T-helper 1 cell treated with Interleukin-12 subunit alpha and Interleukin-12 subunit beta and Interleukin-4 antibody, amounts not matched to agents 30 ng/mL and 1 ng/mL, for 36 hours (primary cell): ENCODE measurements at regions not wholly inside any gene's neighbourhood (a gene's known extent, or its start where the extent isn't known, plus 50 kb on each side); places are given as distances from the start of the nearest gene placed in this dataset.
"Not testable (repeated sequence)": the region's sequence is repeated elsewhere in the genome, so short reads cannot be mapped to it uniquely, and the experiment has no call there.

Experiments
- intact Hi-C: fragments of 100-400 bp; cut with micrococcal nuclease; formaldehyde crosslinking; loops from one replicate; pipeline ENCODE4 v1.15.1; 2024

DNA sequence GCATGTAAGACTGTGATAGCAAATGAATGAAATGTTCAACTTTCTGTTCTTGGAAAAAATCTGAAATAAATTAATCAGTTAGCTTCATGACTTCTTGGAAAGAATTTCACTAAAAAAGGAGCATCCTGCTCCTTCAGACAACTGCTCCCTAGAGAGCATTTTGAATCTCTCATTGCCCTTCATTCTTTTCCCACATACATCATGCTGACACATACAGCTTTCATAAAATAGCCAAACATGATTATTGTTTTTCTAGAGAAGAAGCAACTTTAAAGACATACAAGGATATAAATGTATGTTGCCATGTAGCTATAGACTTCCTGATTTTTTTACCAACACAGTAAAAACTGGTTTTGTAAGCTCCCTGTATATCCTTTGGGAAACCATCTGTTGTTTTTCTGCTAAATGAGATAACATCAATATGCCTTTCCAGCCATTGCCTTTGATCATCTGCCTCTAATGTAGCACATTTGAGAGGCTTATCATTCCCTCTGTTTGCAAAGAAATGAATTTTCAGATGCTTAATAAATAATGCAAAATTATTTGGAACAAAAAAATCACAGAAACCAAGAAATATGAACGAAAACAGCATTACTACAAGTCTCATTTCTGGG, 248.2 kb upstream of the GPR149 start:
- intact Hi-C loops: no loop called here

DNA sequence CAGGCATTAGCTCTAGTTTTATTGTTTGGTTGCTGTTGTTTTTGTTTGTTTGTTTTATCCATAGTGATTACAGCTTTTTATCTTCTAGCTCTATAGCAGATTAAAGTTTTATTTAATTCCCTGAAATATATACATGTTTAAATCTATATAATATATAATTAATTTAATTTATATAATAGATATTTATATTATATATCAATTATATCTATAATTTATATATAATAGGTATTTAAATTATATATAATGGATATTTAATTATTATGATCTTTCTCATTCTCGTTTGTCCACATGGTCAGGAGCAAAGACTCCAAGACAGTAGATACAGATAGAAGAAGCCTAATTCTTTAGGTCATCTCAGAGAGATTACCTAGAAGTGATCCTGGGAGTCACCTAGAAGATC, 238.8 kb upstream of the GPR149 start:
- intact Hi-C loops: no loop called here

DNA sequence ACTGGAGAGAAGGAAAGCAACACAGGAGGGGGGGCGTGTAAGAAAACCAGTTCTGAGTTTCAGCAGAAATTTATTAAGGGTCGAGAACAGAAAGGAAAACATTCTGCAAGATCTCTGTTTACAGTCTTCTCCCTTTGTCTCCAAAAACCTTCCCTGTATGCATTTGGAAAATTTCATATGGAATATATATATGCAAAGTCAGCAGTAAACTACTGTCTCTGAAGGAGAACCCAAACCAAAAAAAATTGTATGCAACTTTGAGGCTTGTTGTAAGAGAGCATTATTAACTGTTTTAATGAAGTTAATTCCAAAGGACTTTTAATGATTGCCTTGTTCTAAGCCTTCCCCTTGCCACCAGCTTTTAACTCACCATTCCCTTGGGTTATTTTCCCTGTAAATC, 238.2 kb upstream of the GPR149 start:
- intact Hi-C loops: no loop called here

DNA sequence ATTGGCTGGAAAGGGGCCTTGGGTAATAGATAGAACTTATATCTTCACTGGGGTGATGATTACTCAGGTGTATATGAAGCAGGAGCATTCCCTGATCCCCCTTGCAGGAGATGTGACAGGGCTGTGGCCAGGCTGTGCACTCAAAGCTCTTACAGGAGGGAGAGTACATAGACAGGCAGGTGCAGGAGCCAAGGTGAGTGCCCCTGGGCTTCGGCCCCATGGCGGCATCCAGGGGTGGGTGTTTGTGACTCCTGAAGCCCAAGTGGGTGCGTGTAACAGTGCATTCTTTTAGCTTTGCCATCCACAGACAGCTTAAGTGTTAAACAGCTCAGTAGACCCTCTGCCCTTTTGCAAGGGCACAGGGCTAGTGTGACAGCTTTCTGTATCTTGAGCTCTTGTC, 236.6 kb upstream of the GPR149 start:
- intact Hi-C loops: no loop called here

DNA sequence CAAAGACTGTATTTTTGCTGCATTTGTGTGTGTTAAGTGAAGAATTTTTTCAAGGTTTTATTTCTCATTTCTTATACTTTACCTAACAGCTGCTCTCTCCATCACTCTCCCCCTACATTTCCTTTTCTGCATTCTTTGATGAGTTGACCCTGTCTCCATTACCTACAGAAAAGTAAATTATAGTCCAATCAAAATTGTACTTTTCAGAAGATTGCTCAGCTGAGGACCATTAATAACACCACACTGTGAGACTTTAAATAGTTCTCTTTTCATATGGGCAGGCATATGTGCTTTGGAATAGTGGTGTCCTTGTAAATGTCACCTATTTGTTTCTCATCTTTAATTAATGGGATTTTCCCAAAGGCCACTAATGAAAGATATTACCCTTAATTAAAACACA, 234.7 kb upstream of the GPR149 start:
- intact Hi-C loops: no loop called here

DNA sequence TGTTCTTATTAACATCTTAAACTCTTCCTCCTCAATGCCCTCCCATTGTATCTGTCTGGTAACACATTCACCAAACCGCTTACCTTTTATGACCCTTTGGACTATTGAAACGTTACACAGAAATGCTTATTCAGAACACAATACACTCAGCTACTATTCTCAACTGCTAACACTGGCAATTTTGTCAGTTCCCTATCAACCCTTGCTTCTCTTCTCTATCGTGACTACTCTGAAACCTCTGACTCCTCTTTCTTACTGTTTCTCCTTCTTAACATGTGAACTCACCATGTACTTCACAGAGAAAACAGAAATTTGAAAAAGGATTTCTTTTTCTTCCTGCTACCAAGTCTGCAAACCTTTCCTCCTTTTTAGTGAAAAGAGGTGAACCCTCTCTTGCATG, 232.9 kb upstream of the GPR149 start:
- intact Hi-C loops: no loop called here

DNA sequence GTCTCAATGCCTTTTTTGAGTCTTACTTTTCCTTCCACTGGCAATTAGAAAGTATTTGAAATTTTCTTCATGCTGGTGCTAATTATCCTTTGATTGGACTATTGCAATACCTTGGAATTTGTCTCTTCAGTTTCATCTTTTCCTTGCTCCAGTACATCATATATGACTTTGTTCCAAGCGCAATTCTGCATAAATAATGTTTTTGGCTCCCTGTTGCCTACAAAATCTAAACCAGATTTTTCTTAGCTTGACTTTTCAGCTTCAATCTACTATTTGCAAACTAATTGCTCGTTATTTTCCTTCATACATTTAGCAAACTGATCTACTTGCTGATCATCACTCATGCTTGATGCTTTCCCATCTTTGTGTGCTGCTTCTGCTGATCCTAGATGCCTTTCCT, 230.8 kb upstream of the GPR149 start:
- intact Hi-C loops: no loop called here

DNA sequence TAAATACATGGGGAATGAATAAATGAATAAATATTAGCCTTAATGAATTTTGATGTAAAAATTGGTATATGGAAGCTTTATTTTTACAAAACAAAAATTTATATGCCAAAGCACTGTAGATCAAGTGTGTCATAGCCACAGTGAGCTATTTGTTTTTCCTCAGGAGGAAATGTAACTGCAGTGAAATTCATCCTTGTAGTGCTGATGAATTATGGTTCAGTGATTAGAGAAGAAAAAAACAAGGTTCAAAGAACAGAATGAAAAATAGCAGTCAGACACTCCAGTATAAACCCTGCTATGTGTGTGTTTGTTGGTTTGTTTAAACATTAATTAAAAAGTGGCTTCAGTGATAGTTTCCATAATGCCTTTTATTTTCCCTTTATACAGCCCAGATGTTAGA, 228.0 kb upstream of the GPR149 start:
- intact Hi-C loops: no loop called here

DNA sequence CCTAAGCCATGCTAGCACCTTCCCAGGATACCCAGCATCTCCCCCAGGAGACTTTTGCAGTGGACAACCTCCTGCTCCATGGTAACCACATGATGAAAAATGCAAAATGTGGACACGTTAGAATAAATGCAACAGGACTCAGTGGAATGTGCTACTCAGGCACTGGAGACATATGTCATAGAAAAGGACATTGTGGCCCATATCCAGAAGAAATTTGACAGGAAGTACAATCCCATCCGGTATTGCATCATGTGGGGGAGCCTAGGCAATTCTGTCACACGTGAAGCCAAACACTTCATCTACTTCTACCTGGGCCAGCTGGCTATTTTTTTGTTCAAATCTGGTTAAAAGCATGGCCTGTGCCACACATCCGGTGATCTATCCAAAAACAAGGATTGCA, 227.2 kb upstream of the GPR149 start:
- intact Hi-C loops: no loop called here

DNA sequence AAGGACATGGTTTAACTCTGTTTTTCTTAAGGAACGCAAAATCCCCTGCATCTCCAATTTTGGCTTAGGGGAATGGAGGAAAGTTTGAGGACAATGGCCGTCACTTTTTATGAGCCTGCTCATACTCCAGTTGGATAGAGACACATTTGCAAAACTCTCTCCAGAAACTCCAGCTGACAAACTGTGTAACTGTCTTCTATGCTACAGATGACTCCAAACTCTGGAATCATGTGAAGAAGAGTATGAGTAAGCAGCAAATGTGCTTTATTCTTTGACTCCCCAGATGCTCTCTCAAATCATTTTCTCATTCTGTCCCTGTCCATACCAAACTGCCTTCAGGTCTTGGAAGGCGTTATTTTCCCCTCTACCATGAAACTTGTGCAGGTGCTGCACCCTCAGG, 226.5 kb upstream of the GPR149 start:
- intact Hi-C loops: no loop called here

DNA sequence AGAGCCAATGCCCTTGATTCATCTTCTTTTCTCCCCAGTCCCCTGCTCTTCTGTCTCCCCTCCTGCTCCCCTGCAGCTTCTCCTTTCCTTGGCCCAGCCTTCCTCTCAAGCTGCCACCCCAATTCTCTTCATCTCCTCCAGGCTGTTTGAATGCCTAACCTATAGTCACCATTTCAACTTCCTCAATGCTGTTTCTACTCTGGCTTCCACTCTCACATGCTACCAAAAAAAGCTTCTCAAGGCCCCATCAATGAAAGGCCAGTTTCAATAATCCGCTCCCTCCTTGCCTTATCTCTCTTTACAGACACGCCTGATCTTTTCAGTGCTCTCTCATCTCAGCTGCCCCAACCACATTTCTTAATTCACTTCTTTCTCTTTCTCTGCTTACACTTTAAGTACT, 212.2 kb upstream of the GPR149 start:
- intact Hi-C loops: no loop called here

DNA sequence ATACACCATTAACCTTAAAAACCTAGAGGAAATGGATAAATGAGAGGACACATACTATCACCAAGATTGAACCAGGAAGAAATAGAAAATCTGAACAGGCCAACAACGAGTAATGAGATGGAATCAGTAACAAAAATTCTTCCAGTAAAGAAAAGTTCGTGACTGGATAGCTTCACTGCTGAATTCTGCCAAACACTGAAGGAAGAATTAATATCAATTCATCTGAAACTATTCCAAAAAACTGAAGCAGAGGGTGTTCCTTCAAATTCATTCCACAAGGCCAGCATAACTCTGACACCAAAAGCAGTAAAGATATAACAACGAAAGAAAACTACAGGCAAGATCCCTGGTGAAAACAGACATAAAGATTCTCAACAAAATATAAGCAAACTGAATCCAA, 195.8 kb upstream of the GPR149 start:
- intact Hi-C loops: no loop called here

DNA sequence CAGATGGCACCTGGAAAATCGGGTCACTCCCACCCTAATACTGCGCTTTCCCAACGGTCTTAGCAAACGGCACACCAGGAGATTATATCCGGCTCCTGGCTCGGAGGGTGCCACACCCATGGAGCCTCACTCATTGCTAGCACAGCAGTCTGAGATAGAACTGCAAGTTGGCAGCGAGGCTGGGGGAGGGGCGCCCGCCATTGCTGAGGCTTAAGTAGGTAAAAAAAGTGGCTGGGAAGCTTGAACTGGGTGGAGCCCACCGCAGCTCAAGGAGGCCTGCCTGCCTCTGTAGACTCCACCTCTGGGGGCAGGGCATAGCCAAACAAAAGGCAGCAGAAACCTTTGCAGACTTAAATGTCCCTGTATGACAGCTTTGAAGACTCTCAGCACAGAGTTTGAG, 189.6 kb upstream of the GPR149 start:
- intact Hi-C loops: not testable (repeated sequence)

DNA sequence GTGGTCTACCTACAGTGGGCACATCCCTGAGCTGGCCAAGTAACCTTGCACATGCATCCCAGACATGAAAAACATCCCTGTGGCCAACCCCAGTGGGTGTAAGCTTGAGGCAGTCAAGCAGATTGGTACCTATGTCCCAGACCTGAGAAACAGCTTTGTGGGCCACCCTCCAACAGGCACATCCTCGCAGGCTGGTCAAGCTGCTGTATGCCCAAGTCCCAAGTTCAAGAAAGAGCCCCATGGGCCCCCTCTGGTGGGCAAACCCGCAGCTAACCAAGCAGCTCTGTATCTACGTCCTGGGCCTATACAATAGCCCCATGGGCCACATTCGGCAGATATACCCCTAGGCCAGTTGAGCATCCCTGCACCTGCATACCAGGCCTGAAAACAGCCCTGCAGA, 186.3 kb upstream of the GPR149 start:
- intact Hi-C loops: no loop called here

DNA sequence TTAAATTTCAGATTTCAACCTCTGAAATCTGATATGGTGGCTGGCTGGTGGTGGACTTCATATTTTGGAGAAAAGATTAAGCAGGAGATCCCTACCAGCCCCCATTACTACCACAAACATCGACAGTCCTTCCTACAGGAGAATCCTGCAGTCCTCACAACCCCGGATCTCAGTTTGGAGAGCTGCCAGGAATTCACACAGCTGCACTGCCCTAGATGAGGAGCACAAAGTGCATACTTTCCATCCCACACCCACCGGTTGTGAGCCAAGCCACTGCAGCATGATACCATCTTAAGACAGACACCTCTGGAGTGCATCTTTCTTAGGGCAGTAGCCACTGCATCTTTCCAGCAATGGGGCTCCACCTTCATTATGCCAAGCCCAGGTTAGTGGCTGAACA, 185.5 kb upstream of the GPR149 start:
- intact Hi-C loops: no loop called here

DNA sequence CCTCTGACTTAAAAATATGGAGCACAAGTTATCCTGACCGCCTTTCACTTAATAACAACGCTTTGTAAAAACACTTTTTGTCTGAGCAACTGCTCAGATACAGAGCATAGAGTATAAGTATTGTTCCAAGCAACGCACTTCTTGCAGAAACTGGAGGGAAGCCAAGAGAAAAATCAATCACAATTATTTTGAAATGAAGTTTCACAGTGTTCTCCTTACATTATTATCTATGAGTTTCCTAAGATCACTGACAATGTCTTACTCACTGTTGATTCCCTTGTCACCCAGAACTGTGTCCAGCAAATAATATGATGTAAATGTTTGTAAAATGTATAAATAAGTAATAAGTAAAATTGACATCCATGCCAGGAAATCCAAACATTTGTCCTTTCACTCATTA, 184.6 kb upstream of the GPR149 start:
- intact Hi-C loops: no loop called here

DNA sequence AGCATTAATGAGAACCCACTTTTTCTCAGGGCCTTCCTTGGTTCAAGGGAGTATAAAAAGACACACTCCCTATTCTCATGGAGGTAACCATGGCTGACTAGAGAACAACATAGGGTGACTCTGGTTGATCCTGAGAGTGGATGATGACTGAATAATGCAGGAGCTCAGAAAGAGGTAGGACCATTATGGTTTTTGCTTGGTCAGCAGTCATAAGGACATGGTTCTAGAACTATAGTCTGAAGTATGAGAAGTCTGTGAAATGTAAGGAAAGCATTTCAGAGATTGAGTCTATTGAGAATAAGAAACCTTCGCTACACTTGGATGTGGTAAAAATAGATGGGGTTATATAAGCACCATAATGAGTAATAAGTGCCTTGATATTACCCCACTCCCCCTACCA, 184.1 kb upstream of the GPR149 start:
- intact Hi-C loops: no loop called here

DNA sequence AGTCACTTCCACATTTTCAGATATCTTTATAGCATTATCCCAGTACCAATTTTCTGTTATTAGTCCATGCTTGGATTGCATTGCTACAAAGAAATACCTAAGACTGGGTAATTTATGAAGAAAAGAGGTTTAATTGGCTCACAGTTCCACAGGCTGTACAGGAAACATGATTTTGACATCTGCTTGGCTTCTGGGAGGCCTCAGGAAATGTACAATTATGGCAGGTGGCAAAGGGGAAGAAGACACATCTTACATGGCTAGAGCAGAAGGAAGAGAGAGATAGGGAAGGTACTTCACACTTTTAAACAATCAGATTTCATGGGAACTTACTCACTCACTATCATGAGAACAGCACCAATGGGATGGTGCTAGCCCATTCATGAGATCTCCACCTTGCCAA, 172.3 kb upstream of the GPR149 start:
- intact Hi-C loops: no loop called here

DNA sequence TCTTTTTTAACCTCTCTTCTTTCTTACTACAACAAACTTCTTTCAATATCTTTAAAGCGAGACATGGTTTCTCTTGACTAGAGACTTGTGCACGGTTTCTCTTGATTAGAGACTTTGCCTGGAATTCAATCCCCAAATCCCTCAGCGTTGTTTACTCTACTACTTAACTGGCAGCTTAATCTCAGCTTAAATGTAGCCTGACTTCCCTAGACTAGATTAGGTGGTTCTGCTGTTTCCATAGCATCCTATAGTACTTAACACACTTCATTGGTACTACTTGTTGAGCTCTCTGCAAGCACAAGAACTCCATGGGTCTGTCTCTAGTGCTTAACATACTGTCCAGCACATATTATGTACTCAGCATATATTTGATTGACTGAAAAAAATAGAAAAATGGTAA, 168.2 kb upstream of the GPR149 start:
- intact Hi-C loops: no loop called here

DNA sequence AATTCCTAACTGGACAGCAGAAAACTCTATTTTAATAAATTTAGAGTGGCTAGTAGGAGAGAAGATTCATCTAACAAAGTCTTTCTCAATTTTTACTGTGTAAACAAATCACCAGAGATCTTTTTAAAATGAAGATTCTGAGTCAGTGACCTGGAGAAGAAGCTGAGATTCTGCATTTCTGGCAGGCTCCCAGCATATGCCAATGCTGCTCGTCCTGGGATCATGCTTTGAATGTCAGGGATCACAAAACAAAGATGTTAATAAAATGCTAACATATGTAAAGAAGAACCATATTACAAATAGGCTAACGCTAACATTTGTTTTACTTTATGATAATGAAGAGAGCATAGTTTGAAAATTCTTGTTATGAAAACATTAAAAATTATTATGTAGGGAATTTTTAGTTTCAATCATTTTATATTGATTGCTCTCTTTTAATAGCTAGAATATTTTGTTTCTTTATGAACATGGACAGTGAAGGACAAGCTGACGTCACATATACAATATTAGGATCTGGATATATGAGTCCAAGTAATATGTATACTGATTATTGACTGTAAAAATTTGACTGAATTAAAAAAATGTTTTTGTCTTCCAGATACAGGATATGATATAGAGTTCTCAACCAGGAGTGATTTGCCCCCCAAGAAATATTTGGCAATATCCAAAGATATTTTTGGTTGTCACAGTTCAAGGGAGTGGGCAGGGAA, 160.8 kb upstream of the GPR149 start:
- intact Hi-C loops: no loop called here

DNA sequence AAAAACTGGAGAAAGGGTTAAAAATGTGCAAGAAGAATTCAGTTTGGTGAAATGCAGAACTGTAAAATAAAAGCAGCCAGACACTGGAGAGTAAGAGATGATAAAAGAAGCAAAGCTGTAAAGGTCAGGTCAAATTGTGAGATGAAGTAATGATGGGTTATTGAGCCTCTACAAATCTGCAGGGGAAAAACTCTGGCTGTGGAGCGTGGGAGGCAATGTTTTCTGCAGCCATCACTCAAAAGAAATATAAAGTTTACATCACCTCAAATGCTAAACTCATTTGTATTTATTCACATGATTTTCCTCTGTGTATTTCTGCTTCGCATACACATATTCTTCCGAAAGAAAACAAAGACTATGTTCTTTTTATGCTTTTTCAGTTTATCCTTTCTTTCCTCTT, 158.8 kb upstream of the GPR149 start:
- intact Hi-C loops: no loop called here

DNA sequence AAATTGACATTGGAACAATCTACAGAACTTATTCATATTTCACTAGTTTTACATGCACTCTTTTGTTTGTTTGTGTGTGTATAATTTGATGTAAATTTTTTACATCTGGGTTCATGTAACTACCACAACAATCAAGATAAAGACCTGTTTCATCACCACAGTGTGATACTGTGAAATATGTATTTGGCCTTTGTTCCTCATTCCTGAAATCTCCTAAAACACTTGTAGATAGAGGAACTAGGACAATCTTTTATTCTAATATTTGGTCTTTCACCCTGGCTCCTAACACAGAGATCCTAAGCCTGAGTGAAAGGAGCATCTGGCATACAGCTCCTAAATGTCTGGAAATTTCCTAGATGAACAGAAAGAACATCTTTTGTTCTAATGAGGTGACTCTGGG, 155.0 kb upstream of the GPR149 start:
- intact Hi-C loops: no loop called here

DNA sequence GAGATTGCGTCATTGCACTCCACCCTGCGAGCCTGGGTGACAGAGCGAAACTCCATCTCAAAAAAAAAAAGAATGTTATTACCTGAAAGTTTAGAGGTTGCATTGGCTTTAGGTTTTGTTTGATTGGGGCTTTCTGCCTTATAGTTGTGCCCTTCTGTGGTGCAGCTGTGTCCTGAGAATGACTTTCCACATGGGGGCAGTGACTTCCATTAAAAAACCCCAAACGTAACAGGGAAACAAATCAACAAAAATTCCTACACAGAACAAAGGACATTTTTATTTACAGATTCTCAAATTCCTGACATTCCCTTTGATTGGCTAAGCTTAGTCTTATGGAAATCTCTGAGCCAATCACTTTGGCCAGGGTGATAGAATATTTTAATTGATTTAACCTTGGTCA, 154.1 kb upstream of the GPR149 start:
- intact Hi-C loops: no loop called here
